ENCODE measurements at regions not wholly inside any gene's neighbourhood (a gene's known extent, or its start where the extent isn't known, plus 50 kb on each side); places are given as distances from the start of the nearest gene placed in this dataset.

- no peak overlapping the region for H3K4me3 Mint-ChIP-seq
- H3K27me3 Mint-ChIP-seq (ENCODE audit: insufficient read depth, low read depth, poor library complexity) = peaks cover 2% of the 10 kb centered on the region
- no peaks in the 10 kb centered on the region for H3K36me3 Mint-ChIP-seq (ENCODE audit: low read depth)
- Histone ChIP-seq H3K4me3 (no peak overlapping the region), H3K79me2 (replicated peaks; ENCODE audit: insufficient read depth) (no peaks in the 10 kb centered on the region), H3K9me2 (ENCODE audit: insufficient read depth) (no peaks in the 10 kb centered on the region), H3K27ac (ENCODE audit: low read depth) (no peak overlapping the region), H3K27me3 (ENCODE audit: insufficient read depth) (no peaks in the 10 kb centered on the region), H3K4me2 (no peak overlapping the region), H4K20me1 (replicated peaks; ENCODE audit: insufficient read depth) (no peaks in the 10 kb centered on the region), H3K36me3 (ENCODE audit: insufficient read depth) (no peaks in the 10 kb centered on the region), H2AFZ (no peak overlapping the region), H3F3A (replicated peaks; ENCODE audit: low read depth) (no peaks in the 10 kb centered on the region), H3K4me1 (ENCODE audit: insufficient read depth) (no peaks in the 10 kb centered on the region)
- DNase-seq (ENCODE audit: low spot score) (no peak), ATAC-seq (no peak)
- TF ChIP-seq EZH2 (IDR thresholded peaks at IDR 0.05; ENCODE audit: low read depth, unreplicated experiment) (no peak), STAT1 (IDR thresholded peaks at IDR 0.05; ENCODE audit: unreplicated experiment) (no peak), CTCF (conservative IDR thresholded peaks at IDR 0.05; ENCODE audit: low read depth in 2 of 2) (no peak), CREB1 (CRISPR knock-in tag; IDR thresholded peaks at IDR 0.05; ENCODE audit: low read depth) (no peak), ZNF114 (CRISPR knock-in tag; IDR thresholded peaks at IDR 0.05) (no peak), EZH2phosphoT487 (IDR thresholded peaks at IDR 0.05; ENCODE audit: unreplicated experiment) (no peak)
- H3K4me1 Mint-ChIP-seq = no peaks in the 10 kb centered on the region
- H3K9me3 Mint-ChIP-seq = no peaks in the 10 kb centered on the region; the same call in 2 of the 3 replicates
- H3K27ac Mint-ChIP-seq = no peak overlapping the region
Measured at GRCh38 chr9:75699625-75700251, 190.7 kb upstream of the PCSK5 start.

- Histone ChIP-seq H4K20me1 (replicated peaks; ENCODE audit: insufficient read depth) (no peaks in the 10 kb centered on the region), H3K27me3 (ENCODE audit: insufficient read depth) (no peaks in the 10 kb centered on the region), H3K4me1 (ENCODE audit: insufficient read depth) (no peaks in the 10 kb centered on the region), H3K27ac (ENCODE audit: low read depth) (no peak overlapping the region), H3K4me3 (no peak overlapping the region), H3K4me2 (no peak overlapping the region), H3K79me2 (replicated peaks; ENCODE audit: insufficient read depth) (no peaks in the 10 kb centered on the region), H3K9me2 (ENCODE audit: insufficient read depth) (no peaks in the 10 kb centered on the region), H3K36me3 (ENCODE audit: insufficient read depth) (no peaks in the 10 kb centered on the region), H3F3A (replicated peaks; ENCODE audit: low read depth) (no peaks in the 10 kb centered on the region), H2AFZ (no peak overlapping the region)
- H3K9me3 Mint-ChIP-seq = no peaks in the 10 kb centered on the region; the same call in 1 of the 3 replicates
- no peak for DNase-seq (ENCODE audit: low spot score)
- TF ChIP-seq JUNB (IDR thresholded peaks at IDR 0.05; ENCODE audit: unreplicated experiment) (no peak), EZH2phosphoT487 (IDR thresholded peaks at IDR 0.05; ENCODE audit: unreplicated experiment) (no peak), NANOG (IDR thresholded peaks at IDR 0.05; ENCODE audit: borderline replicate concordance) (no peak)
- no peak for ATAC-seq
- H3K4me3 Mint-ChIP-seq = no peak overlapping the region
- no peaks in the 10 kb centered on the region for H3K36me3 Mint-ChIP-seq (ENCODE audit: low read depth)
- H3K4me1 Mint-ChIP-seq = no peaks in the 10 kb centered on the region
- H3K27ac Mint-ChIP-seq = no peak overlapping the region
- peaks cover 2% of the 10 kb centered on the region for H3K27me3 Mint-ChIP-seq (ENCODE audit: insufficient read depth, low read depth, poor library complexity)
Measured at GRCh38 chr9:75700252-75700640, 190.2 kb upstream of the PCSK5 start.

GRCh38 chr9:75707191-75707590 lies 183.3 kb upstream of the PCSK5 start:
- DNase-seq (ENCODE audit: low spot score) (no peak), ATAC-seq (no peak)
- no peak overlapping the region for H3K4me2 ChIP-seq
- Mint-ChIP-seq H3K36me3 (ENCODE audit: low read depth) (peaks cover 12% of the 10 kb centered on the region; the same call in 2 of the 3 replicates), H3K27ac (no peak overlapping the region), H3K9me3 (peaks cover 23% of the 10 kb centered on the region), H3K4me3 (no peak overlapping the region), H3K27me3 (ENCODE audit: insufficient read depth, low read depth, poor library complexity) (peaks cover 2% of the 10 kb centered on the region), H3K4me1 (peaks cover 12% of the 10 kb centered on the region)
- H3K27me3 ChIP-seq (ENCODE audit: insufficient read depth) = no peaks in the 10 kb centered on the region
- no peaks in the 10 kb centered on the region; the same call in 1 of the 2 replicates for H3K36me3 ChIP-seq (ENCODE audit: insufficient read depth)
- TF ChIP-seq STAT1 (IDR thresholded peaks at IDR 0.05; ENCODE audit: unreplicated experiment) = no peak
- TF ChIP-seq ZNF331 (CRISPR knock-in tag; IDR thresholded peaks at IDR 0.05; ENCODE audit: low read depth) = no peak
- no peak for TF ChIP-seq POLR2AphosphoS5 (IDR thresholded peaks at IDR 0.05; ENCODE audit: low read depth)
- no peak for TF ChIP-seq JUNB (IDR thresholded peaks at IDR 0.05; ENCODE audit: unreplicated experiment)
- H2AFZ ChIP-seq = no peak overlapping the region
- no peaks in the 10 kb centered on the region for H3K79me2 ChIP-seq (replicated peaks; ENCODE audit: insufficient read depth)
- H3K27ac ChIP-seq (ENCODE audit: low read depth) = no peak overlapping the region
- H3K4me1 ChIP-seq (ENCODE audit: insufficient read depth) = peaks cover 5% of the 10 kb centered on the region; the same call in 1 of the 2 replicates
- no peak overlapping the region for H3K4me3 ChIP-seq
- no peaks in the 10 kb centered on the region for H4K20me1 ChIP-seq (replicated peaks; ENCODE audit: insufficient read depth)
- no peaks in the 10 kb centered on the region for H3F3A ChIP-seq (replicated peaks; ENCODE audit: low read depth)
- no peaks in the 10 kb centered on the region for H3K9me2 ChIP-seq (ENCODE audit: insufficient read depth)
